ENCODE measurements at regions not wholly inside any gene's neighbourhood (a gene's known extent, or its start where the extent isn't known, plus 50 kb on each side); places are given as distances from the start of the nearest gene placed in this dataset.

GRCh38 chr4:96379524-96379923, 539.6 kb downstream of the PDHA2 start:
- H3K27me3 Mint-ChIP-seq (ENCODE audit: insufficient read depth, unreplicated experiment), result no peaks in the 10 kb centered on the region
- Histone ChIP-seq H3K36me3 (ENCODE audit: control insufficient read depth, insufficient read depth, low read length) (no peaks in the 10 kb centered on the region), H3K4me1 (no peaks in the 10 kb centered on the region), H3K27me3 (replicated peaks; ENCODE audit: control insufficient read depth, insufficient read depth, low read length) (no peaks in the 10 kb centered on the region), H3K9me3 (no peaks in the 10 kb centered on the region), H3K4me3 (ENCODE audit: low read depth, low read length) (no peak overlapping the region)
- no peaks in the 10 kb centered on the region for H3K9me3 Mint-ChIP-seq (ENCODE audit: unreplicated experiment)
- H3K4me1 Mint-ChIP-seq (ENCODE audit: low read depth, unreplicated experiment), result no peaks in the 10 kb centered on the region
- H3K4me3 Mint-ChIP-seq (ENCODE audit: unreplicated experiment), result no peak overlapping the region
- BruUV-seq (replicated peaks), result no TSS peak
- ChIA-PET POLR2A (no interaction called here), CTCF (no interaction called here)
- intact Hi-C loops (cut with micrococcal nuclease; ENCODE audit: unreplicated experiment), result no loop called here
- H3K27ac Mint-ChIP-seq (ENCODE audit: unreplicated experiment), result no peak overlapping the region
- no peaks in the 10 kb centered on the region for H3K36me3 Mint-ChIP-seq (ENCODE audit: insufficient read depth, unreplicated experiment)
- no peak for DNase-seq
- no peak for TF ChIP-seq CTCF (IDR thresholded peaks at IDR 0.05; ENCODE audit: insufficient read depth in 1 of 2, low read depth in 1 of 2, low read length in 1 of 2, severe bottlenecking in 1 of 2, unreplicated experiment in 1 of 2)

GRCh38 chr4:96380106-96380505, 540.2 kb downstream of the PDHA2 start:
- no peak overlapping the region for H3K4me3 ChIP-seq (ENCODE audit: low read depth, low read length)
- Mint-ChIP-seq H3K27ac (ENCODE audit: unreplicated experiment) (no peak overlapping the region), H3K36me3 (ENCODE audit: insufficient read depth, unreplicated experiment) (no peaks in the 10 kb centered on the region), H3K27me3 (ENCODE audit: insufficient read depth, unreplicated experiment) (no peaks in the 10 kb centered on the region), H3K4me1 (ENCODE audit: low read depth, unreplicated experiment) (no peaks in the 10 kb centered on the region), H3K4me3 (ENCODE audit: unreplicated experiment) (no peak overlapping the region), H3K9me3 (ENCODE audit: unreplicated experiment) (no peaks in the 10 kb centered on the region)
- no peaks in the 10 kb centered on the region for H3K27me3 ChIP-seq (replicated peaks; ENCODE audit: control insufficient read depth, insufficient read depth, low read length)
- intact Hi-C loops (cut with micrococcal nuclease; ENCODE audit: unreplicated experiment), result no loop called here
- BruUV-seq (replicated peaks), result no TSS peak
- H3K9me3 ChIP-seq, result no peaks in the 10 kb centered on the region
- no peaks in the 10 kb centered on the region for H3K4me1 ChIP-seq
- TF ChIP-seq CTCF (IDR thresholded peaks at IDR 0.05; ENCODE audit: insufficient read depth in 1 of 2, low read depth in 1 of 2, low read length in 1 of 2, severe bottlenecking in 1 of 2, unreplicated experiment in 1 of 2), result no peak
- ChIA-PET CTCF (no interaction called here), POLR2A (no interaction called here)
- H3K36me3 ChIP-seq (ENCODE audit: control insufficient read depth, insufficient read depth, low read length), result no peaks in the 10 kb centered on the region
- no peak for DNase-seq

GRCh38 chr4:96383349-96383748, 543.5 kb downstream of the PDHA2 start:
- no peak overlapping the region for H3K4me3 ChIP-seq (ENCODE audit: low read depth, low read length)
- ChIA-PET CTCF (no interaction called here), POLR2A (no interaction called here)
- DNase-seq, result no peak
- Mint-ChIP-seq H3K4me3 (ENCODE audit: unreplicated experiment) (no peak overlapping the region), H3K36me3 (ENCODE audit: insufficient read depth, unreplicated experiment) (no peaks in the 10 kb centered on the region), H3K4me1 (ENCODE audit: low read depth, unreplicated experiment) (no peaks in the 10 kb centered on the region), H3K27me3 (ENCODE audit: insufficient read depth, unreplicated experiment) (no peaks in the 10 kb centered on the region), H3K9me3 (ENCODE audit: unreplicated experiment) (no peaks in the 10 kb centered on the region), H3K27ac (ENCODE audit: unreplicated experiment) (no peak overlapping the region)
- no peaks in the 10 kb centered on the region for H3K9me3 ChIP-seq
- no peaks in the 10 kb centered on the region for H3K4me1 ChIP-seq
- intact Hi-C loops (cut with micrococcal nuclease; ENCODE audit: unreplicated experiment), result no loop called here
- no peak for TF ChIP-seq CTCF (IDR thresholded peaks at IDR 0.05; ENCODE audit: insufficient read depth in 1 of 2, low read depth in 1 of 2, low read length in 1 of 2, severe bottlenecking in 1 of 2, unreplicated experiment in 1 of 2)
- no peaks in the 10 kb centered on the region for H3K27me3 ChIP-seq (replicated peaks; ENCODE audit: control insufficient read depth, insufficient read depth, low read length)
- H3K36me3 ChIP-seq (ENCODE audit: control insufficient read depth, insufficient read depth, low read length), result no peaks in the 10 kb centered on the region
- no TSS peak for BruUV-seq (replicated peaks)
